NCI-H146 treated with DMSO at 0.1 percent for 48 hours (cell line): ENCODE measurements at regions not wholly inside any gene's neighbourhood (a gene's known extent, or its start where the extent isn't known, plus 50 kb on each side); places are given as distances from the start of the nearest gene placed in this dataset.

Experiments
- DNase-seq: peaks from one replicate; lab custom pipeline; 2025; ENCODE audit not compliant: unreplicated experiment; lab: John Stamatoyannopoulos, UW

DNA sequence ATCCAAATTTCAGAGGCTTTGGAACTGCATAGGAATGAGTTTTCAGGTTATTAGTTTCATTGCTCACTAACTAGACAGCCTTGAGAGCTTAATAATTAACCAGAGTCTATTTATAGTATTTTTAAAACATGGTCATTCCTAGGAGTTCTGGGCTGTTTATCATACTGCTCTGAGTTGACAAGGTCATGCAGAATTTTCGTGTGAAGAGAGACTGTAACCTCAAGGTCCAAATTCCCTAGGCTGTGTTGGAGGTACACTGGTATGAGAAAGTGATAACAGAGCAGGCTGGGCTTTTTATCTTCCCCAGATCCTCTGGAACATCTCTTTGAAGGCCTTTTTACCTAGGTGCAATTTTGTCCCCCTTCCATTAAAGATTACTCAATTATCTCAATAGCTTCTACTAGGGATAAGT is 736.3 kb downstream of the LTN1 start:
- DNase-seq = no peak

DNA sequence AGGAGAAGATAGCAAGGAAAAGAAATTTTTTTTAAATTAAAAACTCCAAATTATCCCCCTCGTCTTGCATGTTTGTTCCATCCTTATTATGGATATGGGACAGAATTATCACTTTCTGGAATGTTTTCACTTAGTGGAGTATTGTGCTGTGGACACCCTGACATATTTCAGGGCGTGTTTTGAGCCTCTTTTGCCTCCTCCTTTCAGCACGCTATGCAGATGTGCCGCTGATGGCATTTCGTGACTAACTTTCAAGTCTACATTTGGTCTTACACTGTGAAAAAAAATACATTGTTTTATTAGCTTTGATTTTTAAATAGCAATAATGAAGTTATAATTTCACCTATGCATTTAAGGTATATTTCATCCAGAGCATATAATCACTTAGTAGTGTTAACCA is 738.7 kb downstream of the LTN1 start:
- DNase-seq = no peak

DNA sequence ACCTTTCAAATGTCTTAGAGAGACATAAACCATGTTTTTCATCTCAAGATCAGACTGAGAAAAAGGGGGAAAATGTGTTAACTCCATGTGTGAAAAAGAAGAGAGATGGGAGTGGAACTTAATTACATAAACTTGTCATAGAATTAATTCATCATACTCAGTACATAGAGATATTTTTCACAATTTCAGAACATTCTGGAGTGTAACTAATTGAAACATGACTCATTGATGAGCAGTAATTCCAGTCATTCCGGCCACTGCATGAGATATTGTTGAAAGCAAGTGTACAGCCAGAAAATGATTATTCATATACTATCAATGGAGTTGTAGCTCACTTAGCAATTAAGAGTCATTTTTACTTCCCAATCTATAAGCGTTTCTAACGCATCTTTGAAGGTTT is 739.3 kb downstream of the LTN1 start:
- no peak for DNase-seq

DNA sequence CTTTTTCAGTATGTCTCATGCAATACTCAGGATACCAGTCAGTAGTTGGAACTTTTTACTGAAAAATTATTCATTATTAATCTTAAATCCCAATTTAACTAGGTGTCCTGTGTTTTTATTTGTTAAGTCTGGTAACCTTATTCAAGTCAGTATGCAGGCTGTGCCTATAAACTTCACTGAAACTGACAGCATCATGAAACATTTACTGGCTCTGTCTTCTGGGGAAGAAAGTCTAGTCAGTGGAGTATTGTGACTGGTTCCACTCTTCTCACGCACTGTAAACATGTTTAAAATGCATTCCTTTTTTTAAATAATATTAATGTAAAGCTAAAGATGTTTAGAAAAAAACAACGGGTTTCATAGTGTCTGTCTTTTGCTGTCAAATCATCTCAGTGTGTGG is 739.7 kb downstream of the LTN1 start:
- DNase-seq = no peak

DNA sequence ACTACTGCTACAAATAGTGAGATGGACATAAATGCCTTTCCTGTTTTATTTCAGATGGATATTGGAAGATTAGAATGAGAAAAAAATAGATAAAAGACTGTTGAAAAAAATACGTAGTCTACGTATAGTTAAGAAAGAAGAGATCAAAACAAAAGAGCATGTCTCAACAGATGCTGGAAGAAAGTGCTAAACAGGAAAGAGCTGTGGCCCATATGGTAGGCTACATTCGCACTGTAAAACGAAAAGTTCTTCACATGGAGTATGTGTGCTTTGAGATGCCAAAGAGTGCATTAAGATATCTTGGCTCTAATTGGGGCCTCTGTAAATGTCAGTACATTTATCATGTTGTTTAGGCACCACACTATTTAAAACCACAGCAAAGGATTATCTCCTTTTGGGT is 741.7 kb downstream of the LTN1 start:
- no peak for DNase-seq

DNA sequence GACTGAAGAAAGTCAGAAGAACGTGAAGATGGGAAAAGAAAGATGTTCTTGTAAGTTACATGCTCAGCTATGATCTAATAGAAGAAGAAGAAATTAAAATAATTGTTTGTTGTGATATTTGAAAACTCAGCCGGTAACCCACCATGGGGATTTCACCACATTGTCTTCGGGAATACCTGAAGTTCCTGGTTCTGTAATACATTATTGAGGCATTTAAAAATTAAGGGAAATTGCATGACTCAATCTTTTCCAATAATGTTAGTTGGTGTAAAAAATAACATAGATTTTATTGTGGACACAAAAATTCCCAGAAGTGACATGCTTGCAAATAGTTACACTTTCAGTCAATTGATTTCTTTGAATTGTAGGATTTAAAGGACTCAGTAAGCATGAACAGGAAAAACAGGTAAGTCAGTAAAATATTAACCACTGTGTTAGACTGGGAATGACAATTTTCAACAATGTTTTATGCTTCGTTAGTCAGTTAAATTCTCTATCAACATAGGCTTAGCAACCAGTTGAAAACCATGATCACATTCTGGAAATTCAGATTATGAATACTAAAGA is 745.1 kb downstream of the LTN1 start:
- DNase-seq = no peak

DNA sequence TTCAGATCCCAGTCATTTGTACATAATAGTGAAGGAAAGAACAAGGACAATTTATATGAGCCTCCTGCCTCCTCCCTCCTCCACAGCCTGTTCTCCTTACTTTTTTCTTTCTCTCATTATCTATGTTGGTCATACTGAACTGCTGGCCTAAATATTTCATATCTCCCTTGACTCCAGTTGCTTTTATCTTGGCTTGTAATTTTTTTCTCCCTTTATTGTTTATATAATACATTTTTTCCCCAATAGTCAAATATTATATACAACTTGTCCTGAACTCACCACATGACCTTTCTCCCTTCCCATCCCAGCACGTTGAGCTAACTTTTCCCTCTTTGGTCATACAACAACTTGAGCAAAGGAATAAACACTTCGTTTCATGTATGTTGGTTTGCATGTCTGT is 752.1 kb downstream of the LTN1 start:
- no peak for DNase-seq

DNA sequence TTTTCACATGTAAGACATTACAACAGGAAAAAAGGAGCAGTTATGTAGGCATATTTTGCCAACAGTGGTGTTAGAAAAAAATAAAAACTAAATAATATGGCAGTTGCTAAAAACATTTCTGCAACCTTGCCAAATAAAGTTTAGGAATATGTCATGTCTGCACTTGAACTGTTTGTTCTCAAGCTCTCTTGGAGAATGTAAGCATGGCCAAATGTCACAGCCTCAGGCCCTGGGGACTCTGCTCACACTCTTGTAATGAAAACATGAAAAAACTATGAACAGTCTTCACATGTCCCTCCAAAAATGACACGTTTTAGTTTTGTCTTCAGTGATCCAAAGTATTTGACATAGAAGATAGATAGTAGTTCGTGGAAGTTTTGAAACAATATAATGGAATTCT is 753.3 kb downstream of the LTN1 start:
- no peak for DNase-seq

DNA sequence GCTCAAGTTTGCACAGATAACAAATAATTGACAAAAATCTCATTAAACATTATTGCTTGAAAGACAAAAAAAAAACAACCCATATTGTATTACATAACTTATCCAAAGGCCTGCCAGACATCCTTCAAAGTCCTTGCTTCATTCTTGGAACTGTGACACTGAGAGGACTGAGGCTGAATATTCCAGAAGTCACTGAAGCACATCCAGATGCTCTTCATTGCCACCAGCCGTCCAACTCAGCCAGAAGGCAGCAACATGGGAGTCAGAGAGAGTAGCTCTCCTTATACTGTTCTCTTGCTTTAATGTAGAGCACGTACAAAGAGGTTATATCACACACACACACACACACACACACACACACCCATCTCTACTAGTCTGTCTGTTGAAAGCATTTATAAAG is 755.0 kb downstream of the LTN1 start:
- no peak for DNase-seq

DNA sequence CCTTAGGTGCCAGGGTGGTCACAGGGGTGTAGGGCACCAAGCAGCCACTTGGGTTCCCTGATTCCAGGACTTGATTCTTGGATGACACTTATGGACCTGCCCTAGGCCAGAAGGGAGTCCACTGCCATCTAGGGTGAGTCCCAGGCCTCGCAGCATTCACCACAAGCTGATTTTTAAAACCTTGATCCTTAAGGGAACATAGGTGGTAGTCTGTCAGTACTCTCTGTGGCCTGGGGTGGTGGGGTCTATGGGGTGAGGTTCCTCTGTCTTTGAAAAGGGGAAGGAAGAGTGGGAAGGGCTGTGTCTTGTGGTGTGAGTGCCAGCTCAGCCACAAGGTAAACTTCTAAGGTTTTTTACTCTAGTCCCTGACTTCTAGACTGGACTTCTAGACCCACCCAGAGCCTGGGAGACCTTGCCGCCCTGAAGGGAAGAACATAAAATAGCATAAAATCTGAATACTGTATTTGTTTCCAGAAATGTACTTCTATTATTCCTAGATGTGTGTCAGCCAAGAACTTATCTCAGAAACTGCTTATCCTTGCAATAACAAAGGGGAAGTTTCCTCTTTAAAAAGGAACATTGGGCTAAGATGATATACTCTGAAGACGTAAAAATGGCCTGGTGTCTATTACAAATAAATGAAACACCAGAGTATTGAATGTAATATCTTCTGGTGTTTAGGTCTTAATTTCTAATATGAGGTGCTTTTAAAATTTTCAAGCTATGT is 757.3 kb downstream of the LTN1 start:
- no peak for DNase-seq

DNA sequence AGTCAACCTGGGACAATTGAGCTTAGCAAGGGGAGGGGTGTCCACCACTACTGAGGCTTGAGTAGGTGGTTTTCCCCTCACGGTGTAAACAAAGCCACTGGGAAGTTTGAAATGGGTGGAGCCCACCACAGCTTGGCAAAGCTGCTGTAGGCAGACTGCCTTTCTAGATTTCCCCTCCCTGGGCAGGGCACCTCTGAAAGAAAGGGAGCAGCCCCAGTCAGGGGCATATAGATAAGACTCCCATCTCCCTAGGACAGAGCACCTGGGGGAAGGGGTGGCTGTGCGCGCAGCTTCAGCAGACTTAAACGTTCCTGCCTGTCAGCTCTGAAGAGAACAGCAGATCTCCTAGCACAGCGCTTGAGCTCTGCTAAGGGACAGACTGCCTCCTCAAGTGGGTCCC is 758.4 kb downstream of the LTN1 start:
- DNase-seq = no peak

DNA sequence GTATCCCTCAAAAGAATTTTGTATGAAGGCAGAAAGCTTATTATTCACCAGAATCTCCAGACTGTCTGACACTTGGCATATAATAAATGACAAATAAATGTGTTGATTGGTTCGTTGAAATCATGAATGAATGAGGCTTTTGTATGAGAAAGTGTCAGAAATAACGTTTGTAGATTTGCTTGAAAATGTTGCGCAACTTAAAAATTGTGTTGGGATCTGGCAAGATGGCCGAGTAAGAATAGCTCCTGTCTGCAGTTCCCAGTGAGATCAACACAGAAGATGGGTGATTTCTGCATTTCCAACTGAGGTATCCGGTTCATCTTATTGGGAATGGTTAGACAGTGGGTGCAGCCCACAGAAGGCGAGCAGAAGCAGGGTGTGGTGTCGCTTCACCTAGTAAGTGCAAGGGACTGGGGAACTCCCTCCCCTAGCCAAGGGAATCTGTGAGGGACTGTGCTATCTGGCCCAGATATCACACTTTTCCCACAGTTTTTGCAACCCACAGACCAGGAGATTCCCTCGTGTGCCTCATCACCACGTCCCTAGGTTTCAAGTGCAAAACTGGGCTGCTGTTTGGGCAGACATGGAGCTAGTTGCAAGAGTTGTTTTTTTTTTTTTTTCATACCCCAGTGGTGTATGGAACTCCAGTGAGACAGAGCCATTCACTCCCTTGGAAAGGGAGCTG is 759.0 kb downstream of the LTN1 start:
- no peak for DNase-seq

DNA sequence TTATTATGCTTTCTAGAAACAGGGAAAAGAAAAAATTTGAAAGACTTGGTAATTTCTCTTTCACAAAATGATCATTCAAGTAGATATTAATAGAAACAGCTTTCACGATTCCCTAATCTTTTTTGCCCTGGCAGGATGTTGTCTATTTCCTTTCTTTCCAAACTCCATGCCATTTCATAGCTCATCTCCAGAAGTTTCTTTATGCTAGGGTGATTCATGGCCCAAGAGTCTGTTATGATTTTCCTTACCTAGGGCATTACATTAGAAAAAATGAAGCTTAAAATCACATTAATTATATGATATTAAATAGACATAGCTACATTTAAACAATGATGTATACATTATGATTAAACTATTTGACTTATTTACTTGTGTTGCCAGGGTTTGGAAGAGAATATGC is 762.1 kb downstream of the LTN1 start:
- DNase-seq = no peak

DNA sequence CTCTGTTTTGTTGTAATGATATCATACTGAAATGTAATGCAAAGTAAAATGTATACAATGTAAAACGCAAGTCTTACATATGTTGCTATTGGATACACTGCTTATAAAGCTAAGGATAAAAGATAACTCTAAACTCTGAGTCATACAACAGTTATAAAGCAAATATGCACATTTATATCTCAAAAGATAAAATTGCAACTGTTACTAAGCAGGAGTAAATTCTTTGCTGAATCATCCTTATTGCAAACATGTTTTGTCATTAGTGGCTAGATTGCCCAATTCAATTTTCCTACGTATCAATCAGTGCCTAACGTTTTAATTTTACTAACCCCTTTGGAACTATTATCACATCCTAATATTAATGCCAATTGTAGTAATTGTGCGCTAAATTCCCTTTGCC is 762.9 kb downstream of the LTN1 start:
- no peak for DNase-seq

DNA sequence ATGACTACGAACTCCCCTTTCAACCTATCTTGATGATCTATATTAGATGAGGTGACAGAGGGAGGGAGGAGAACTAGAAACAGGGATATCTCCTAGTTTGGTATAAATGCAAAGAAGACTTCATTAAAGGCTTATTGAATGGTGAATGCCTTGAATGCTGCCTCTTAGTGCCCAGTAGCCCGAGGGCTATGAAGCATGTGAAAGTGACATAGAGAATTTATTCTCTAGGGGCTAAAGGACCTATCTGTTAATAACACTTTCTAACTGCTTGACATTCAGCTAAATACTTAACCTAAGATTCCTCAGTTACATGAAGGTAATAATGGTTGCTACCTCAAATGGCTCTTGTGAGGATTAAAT is 764.1 kb downstream of the LTN1 start:
- DNase-seq = no peak

DNA sequence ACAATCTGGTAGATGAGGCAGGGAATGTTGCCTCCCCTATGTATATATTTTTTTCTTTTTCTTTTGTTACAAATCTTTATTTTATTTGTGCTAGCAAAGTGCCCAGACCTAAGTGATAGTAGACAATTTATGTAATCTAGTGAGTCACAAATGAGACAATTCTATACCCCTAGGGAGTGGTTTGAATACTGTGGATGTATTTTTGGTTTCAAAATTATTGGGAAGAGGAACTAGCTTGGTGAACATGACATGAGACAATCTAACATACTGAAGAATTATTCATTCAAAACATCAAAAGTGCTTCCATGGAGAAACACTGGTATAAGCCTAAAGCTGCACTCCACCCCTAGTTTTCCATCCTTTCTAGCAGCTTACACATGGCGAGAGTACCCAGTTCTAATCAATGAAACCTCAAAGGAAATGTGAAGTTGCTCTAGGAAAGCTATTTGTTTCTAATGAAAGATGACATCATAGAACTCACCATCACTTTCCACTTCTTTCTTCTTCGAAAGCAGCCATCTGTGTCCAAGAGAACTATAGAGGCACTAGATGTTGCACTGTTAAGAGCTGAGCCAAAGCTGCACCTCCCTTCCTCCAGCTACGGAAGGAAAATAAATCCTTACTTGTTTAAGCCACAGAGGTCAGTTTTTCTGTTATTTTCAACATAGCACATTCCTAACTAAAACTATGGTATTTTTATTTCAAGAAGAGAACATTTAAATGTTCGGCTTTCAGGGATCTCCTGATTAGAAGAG is 764.6 kb downstream of the LTN1 start:
- no peak for DNase-seq

DNA sequence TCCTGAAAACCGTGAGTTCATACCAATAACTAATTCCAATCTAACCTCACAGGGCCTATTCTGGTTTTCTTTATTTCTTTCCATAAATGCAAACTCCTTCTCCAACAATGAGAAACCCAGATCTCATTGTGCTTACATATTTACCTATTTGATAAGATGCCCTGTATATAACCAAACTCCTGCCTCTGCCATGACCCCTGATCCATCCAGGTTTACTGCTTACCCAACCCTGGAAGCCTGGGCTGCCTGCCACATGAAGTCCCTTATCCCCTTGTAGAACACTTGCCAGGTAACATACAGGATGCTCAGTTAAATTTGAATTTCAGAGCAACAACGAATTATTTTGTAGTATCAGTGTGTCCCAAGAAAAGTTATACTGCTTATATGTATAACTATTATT is 766.1 kb downstream of the LTN1 start:
- DNase-seq = no peak

DNA sequence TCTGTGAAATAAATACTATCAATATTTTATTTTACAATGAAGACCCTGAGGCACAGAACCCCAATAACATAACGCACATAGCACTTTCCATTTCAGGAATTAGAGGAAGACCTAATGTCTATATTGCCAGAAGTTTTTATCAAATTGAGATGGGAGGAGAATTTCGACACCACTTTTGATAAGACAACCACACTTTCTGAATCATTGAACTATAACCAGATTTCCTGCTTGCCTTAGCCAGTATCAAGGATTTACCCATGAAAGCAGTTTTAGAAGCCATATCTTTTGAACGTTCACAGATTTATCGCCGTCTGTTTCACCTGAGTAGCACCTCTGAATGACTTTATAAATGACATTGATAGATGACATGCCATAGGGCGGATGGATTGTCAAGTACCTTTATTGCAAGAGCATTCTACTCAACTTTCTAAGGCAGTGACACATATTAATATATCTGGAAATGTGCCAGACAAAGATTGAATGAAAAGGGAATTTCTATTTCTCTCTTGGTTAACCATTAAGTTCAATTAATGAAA is 768.4 kb downstream of the LTN1 start:
- DNase-seq = no peak

DNA sequence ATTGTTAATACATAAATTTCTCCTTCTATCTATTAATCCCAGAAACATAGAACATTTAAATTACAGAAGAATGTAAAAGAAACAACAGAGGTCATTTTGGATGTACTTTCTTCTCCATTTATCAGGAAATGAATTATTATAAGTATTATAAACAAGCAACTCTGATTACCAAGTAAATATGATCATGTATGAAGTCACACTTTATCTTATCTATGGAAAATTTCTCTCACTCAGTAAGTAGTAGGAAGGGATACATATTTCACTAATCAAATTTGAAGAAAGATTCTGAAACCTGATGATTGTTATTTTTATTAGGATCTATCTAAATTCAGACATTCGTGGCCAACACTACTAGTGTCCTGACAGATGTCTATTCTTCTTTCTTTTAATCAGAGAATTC is 770.7 kb downstream of the LTN1 start:
- no peak for DNase-seq

DNA sequence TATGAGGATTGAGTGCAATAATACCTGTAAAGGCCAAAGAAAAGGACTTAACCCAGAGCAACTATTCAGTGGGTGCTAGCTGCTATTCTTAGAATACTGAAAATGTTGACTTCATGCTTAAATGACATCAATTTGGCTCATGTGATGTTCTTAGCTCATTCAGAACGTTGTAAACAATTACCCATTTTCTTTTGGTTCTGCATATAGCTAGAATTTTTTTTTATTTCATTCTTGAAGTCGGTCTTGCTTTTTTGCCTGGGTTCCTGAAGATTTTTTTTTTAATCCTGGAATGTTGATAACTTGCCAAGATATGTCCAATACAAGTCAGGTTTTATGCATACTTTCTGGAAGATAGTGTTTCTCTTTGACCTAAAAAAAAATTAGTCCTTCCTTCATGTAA is 772.0 kb downstream of the LTN1 start:
- DNase-seq = no peak

DNA sequence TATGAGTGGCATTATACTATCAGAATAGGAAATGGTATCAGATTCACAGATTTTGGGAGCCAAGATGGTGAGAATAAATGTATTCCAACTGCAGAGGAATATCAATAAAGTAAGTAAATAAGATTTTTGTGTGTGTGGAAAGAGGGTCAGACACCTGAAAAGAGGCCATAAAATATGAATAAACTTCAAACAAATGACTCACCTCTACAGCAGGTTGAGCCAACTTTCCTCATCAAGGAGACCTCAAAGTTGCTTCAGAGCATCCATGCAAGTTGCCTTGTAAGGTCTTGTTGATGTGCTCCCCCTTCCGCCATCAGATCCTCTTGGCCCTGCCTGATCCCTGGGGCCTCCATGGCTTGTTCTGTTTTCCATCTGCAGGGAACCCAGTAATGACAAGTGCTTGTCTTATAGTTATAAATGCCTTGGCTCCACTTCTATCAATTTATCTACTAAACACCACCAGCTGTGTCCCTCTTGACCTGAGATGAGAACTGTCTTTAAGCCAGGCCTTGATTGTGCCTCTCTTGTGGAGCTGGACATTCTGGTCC is 775.6 kb downstream of the LTN1 start:
- DNase-seq = no peak
